ENCODE measurements at regions not wholly inside any gene's neighbourhood (a gene's known extent, or its start where the extent isn't known, plus 50 kb on each side); places are given as distances from the start of the nearest gene placed in this dataset.
"Not testable (repeated sequence)": the region's sequence is repeated elsewhere in the genome, so short reads cannot be mapped to it uniquely, and the experiment has no call there.

- no peak for FAIRE-seq
These were observed 100.3 kb downstream of the C16orf95 start for GRCh38 chr16:87216841-87217275.

GRCh38 chr16:87217802-87218201 lies 99.4 kb downstream of the C16orf95 start:
- FAIRE-seq, result not testable (repeated sequence)

GRCh38 chr16:87218281-87219055 lies 98.7 kb downstream of the C16orf95 start:
- no peak for FAIRE-seq

- FAIRE-seq, result no peak
These were observed 97.8 kb downstream of the C16orf95 start for GRCh38 chr16:87219287-87219909.

GRCh38 chr16:87221633-87222032 lies 95.6 kb downstream of the C16orf95 start:
- no peak for FAIRE-seq

- FAIRE-seq, result no peak
These were observed 94.9 kb downstream of the C16orf95 start for GRCh38 chr16:87222335-87222734.

GRCh38 chr16:87223656-87224248 lies 93.4 kb downstream of the C16orf95 start:
- no peak for FAIRE-seq

- no peak for FAIRE-seq
These were observed 90.3 kb downstream of the C16orf95 start for GRCh38 chr16:87226926-87227295.

- no peak for FAIRE-seq
These were observed 89.8 kb downstream of the C16orf95 start for GRCh38 chr16:87227296-87227951.

GRCh38 chr16:87228363-87228762 lies 88.8 kb downstream of the C16orf95 start:
- FAIRE-seq, result no peak

GRCh38 chr16:87229230-87230188 lies 87.7 kb downstream of the C16orf95 start:
- no peak for FAIRE-seq

GRCh38 chr16:87230571-87230970 lies 86.6 kb downstream of the C16orf95 start:
- no peak for FAIRE-seq

GRCh38 chr16:87231295-87231694 lies 85.9 kb downstream of the C16orf95 start:
- no peak for FAIRE-seq

GRCh38 chr16:87231911-87232310 lies 85.3 kb downstream of the C16orf95 start:
- no peak for FAIRE-seq

GRCh38 chr16:87233928-87234327 lies 83.3 kb downstream of the C16orf95 start:
- FAIRE-seq, result no peak

- no peak for FAIRE-seq
These were observed 82.6 kb downstream of the C16orf95 start for GRCh38 chr16:87234601-87235000.

GRCh38 chr16:87235810-87236515 lies 81.2 kb downstream of the C16orf95 start:
- FAIRE-seq, result no peak

GRCh38 chr16:87236516-87237115 lies 80.6 kb downstream of the C16orf95 start:
- no peak for FAIRE-seq

GRCh38 chr16:87238361-87238715 lies 78.9 kb downstream of the C16orf95 start:
- FAIRE-seq, result no peak

- no peak for FAIRE-seq
These were observed 77.6 kb downstream of the C16orf95 start for GRCh38 chr16:87239545-87239944.
